ENCODE measurements at regions not wholly inside any gene's neighbourhood (a gene's known extent, or its start where the extent isn't known, plus 50 kb on each side); places are given as distances from the start of the nearest gene placed in this dataset.

DNA sequence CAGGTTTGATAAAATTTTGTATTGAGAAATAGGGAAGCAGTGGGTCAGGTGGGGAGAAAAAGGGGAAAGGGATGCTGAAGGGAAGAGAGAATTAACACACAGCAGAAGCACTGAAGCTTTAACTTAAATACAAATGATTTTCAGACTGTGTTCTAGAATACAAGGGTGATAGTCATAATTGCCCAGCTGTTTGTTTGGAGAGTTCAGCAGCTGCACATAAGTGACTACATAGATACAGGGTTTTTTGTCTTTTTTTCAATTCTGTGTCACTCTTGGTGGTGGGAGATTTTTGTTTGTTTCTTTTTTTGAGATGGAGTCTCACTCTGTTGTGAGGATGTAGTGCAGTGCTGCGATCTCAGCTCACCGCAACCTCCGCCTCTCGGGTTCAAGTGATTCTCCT lies 590.4 kb upstream of the SEMA6A start:
- Histone ChIP-seq H3K27ac (ENCODE audit: low read length) (no peak overlapping the region), H3K27me3 (ENCODE audit: low read depth, low read length) (no peaks in the 10 kb centered on the region)

DNA sequence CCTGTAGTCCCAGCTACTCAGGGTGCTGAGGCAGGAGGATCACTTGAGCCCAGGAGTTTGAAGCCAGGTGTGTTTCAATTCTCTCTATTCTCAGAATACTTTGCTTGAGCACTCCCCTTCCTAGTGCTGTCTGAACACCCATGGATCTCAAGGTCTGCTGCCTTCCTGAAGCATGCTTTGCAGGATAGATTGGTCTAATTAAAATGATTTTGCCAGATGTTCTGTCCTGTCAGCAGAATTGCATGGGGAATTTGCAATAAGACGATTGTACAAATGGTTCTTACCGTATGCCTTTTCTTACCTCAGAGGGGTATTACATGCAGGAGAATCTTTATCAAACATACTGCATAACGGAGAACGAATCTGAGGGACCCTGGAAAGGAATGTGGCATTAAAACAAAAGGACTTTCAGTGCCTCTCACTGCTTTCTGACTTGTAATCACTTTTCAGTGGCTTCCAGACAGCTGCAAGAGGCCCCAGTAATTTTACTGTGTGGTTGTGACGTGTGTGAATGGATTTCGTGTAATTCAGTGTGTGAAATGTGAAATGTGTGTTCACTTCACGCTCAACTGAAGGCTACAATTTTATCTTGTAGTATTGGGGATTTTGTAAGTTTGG lies 587.2 kb upstream of the SEMA6A start:
- no peaks in the 10 kb centered on the region for H3K9me3 ChIP-seq (ENCODE audit: insufficient read depth, low read length)
- 0 out of 2 replicates have a peak, but pooled peaks cover 4% of the 10 kb centered on the region for H3K4me1 ChIP-seq (ENCODE audit: low read length)
- no peaks in the 10 kb centered on the region for H3K27me3 ChIP-seq (ENCODE audit: low read depth, low read length)
- no peak overlapping the region for H2AFZ ChIP-seq (ENCODE audit: low read depth, low read length)
- H3K79me2 ChIP-seq (ENCODE audit: low read length) = no peaks in the 10 kb centered on the region
- no peak overlapping the region for H3K4me2 ChIP-seq (ENCODE audit: low read length)
- H3K4me3 ChIP-seq (ENCODE audit: low read length) = no peak overlapping the region
- no peaks in the 10 kb centered on the region for H3K36me3 ChIP-seq (replicated peaks; ENCODE audit: low read depth, low read length)
- no peaks in the 10 kb centered on the region for H4K20me1 ChIP-seq (ENCODE audit: insufficient read depth, low read length)
- no peak overlapping the region for H3K9ac ChIP-seq (ENCODE audit: low read length)
- no peak overlapping the region for H3K27ac ChIP-seq (ENCODE audit: low read length)
- TF ChIP-seq CTCF (IDR thresholded peaks at IDR 0.05; ENCODE audit: low read depth, low read length) = no peak
- TF ChIP-seq EZH2phosphoT487 (IDR thresholded peaks at IDR 0.05; ENCODE audit: low read depth) = no peak

More for the DNA sequence above, 590.4 kb upstream of the SEMA6A start:
- Histone ChIP-seq H3K4me1 (ENCODE audit: low read length) (0 out of 2 replicates have a peak, but pooled peaks cover 4% of the 10 kb centered on the region), H3K9me3 (ENCODE audit: insufficient read depth, low read length) (no peaks in the 10 kb centered on the region), H3K79me2 (ENCODE audit: low read length) (no peaks in the 10 kb centered on the region), H3K4me2 (ENCODE audit: low read length) (no peak overlapping the region), H3K36me3 (replicated peaks; ENCODE audit: low read depth, low read length) (no peaks in the 10 kb centered on the region), H3K4me3 (ENCODE audit: low read length) (no peak overlapping the region), H2AFZ (ENCODE audit: low read depth, low read length) (no peak overlapping the region), H3K9ac (ENCODE audit: low read length) (no peak overlapping the region), H4K20me1 (ENCODE audit: insufficient read depth, low read length) (no peaks in the 10 kb centered on the region)
- TF ChIP-seq CTCF (IDR thresholded peaks at IDR 0.05; ENCODE audit: low read depth, low read length) (no peak), EZH2phosphoT487 (IDR thresholded peaks at IDR 0.05; ENCODE audit: low read depth) (no peak)

- H3K36me3 ChIP-seq (replicated peaks; ENCODE audit: low read depth, low read length) = no peaks in the 10 kb centered on the region
- H3K4me2 ChIP-seq (ENCODE audit: low read length) = no peak overlapping the region
- no peaks in the 10 kb centered on the region for H3K27me3 ChIP-seq (ENCODE audit: low read depth, low read length)
- no peaks in the 10 kb centered on the region for H3K79me2 ChIP-seq (ENCODE audit: low read length)
- no peak overlapping the region for H3K4me3 ChIP-seq (ENCODE audit: low read length)
- no peak overlapping the region for H3K9ac ChIP-seq (ENCODE audit: low read length)
- H3K4me1 ChIP-seq (ENCODE audit: low read length) = 0 out of 2 replicates have a peak, but pooled peaks cover 4% of the 10 kb centered on the region
- H2AFZ ChIP-seq (ENCODE audit: low read depth, low read length) = no peak overlapping the region
- no peaks in the 10 kb centered on the region for H3K9me3 ChIP-seq (ENCODE audit: insufficient read depth, low read length)
- no peaks in the 10 kb centered on the region for H4K20me1 ChIP-seq (ENCODE audit: insufficient read depth, low read length)
- no peak overlapping the region for H3K27ac ChIP-seq (ENCODE audit: low read length)
- no peak for TF ChIP-seq EZH2phosphoT487 (IDR thresholded peaks at IDR 0.05; ENCODE audit: low read depth)
- TF ChIP-seq CTCF (IDR thresholded peaks at IDR 0.05; ENCODE audit: low read depth, low read length) = no peak
Measured at GRCh38 chr5:117160391-117160790, 585.8 kb upstream of the SEMA6A start.

GRCh38 chr5:117149312-117149711 lies 574.7 kb upstream of the SEMA6A start:
- H3K9me3 ChIP-seq (ENCODE audit: insufficient read depth, low read length) = no peaks in the 10 kb centered on the region
- no peak overlapping the region for H3K4me2 ChIP-seq (ENCODE audit: low read length)
- no peaks in the 10 kb centered on the region for H3K4me1 ChIP-seq (ENCODE audit: low read length)
- H4K20me1 ChIP-seq (ENCODE audit: insufficient read depth, low read length) = no peaks in the 10 kb centered on the region
- H2AFZ ChIP-seq (ENCODE audit: low read depth, low read length) = no peak overlapping the region
- no peak overlapping the region for H3K27ac ChIP-seq (ENCODE audit: low read length)
- no peak overlapping the region for H3K9ac ChIP-seq (ENCODE audit: low read length)
- no peaks in the 10 kb centered on the region for H3K79me2 ChIP-seq (ENCODE audit: low read length)
- H3K4me3 ChIP-seq (ENCODE audit: low read length) = no peak overlapping the region
- no peaks in the 10 kb centered on the region for H3K36me3 ChIP-seq (replicated peaks; ENCODE audit: low read depth, low read length)
- TF ChIP-seq EZH2phosphoT487 (IDR thresholded peaks at IDR 0.05; ENCODE audit: low read depth) (no peak), CTCF (IDR thresholded peaks at IDR 0.05; ENCODE audit: low read depth, low read length) (no peak)
- no peaks in the 10 kb centered on the region for H3K27me3 ChIP-seq (ENCODE audit: low read depth, low read length)

Measured in OCI-LY3 (cell line).